Suprapubic skin (tissue), 3 donors: ENCODE measurements at regions not wholly inside any gene's neighbourhood (a gene's known extent, or its start where the extent isn't known, plus 50 kb on each side); places are given as distances from the start of the nearest gene placed in this dataset.

ENCODE experiments used
- CTCF ChIP-seq, 2 donors: fragments of 200-600 bp in 1 of 2; fragments of 450-650 bp in 1 of 2; sonication (generic) in 1 of 2; IDR thresholded peaks; one replicate each; pipeline ENCODE4 v1.5.1; 2016 to 2019; ENCODE audit warnings: antibody characterized with exemption in 2 of 2, mild to moderate bottlenecking in 1 of 2, moderate library complexity in 1 of 2
- EP300 ChIP-seq: sonication (generic); formaldehyde crosslinking; IDR thresholded peaks from one replicate; pipeline ENCODE4 v1.6.1; 2017; ENCODE audit warnings: antibody characterized with exemption
- POLR2A ChIP-seq, 2 donors: fragments of 450-650 bp; IDR thresholded peaks; one replicate each; pipeline ENCODE4 v1.6.1; 2017; ENCODE audit warnings: antibody characterized with exemption in 2 of 2, mild to moderate bottlenecking in 2 of 2, moderate library complexity in 2 of 2

- TF ChIP-seq CTCF (IDR thresholded peaks at IDR 0.05) (no peak), EP300 (no peak), POLR2A (IDR thresholded peaks at IDR 0.05) (no peak)
Measured at GRCh38 chr6:148068437-148069061, 274.1 kb upstream of the SASH1 start.
